Activated CD8-positive, alpha-beta T cell treated with anti-CD3 and anti-CD28 coated beads for 36 hours (primary cell): ENCODE measurements at regions not wholly inside any gene's neighbourhood (a gene's known extent, or its start where the extent isn't known, plus 50 kb on each side); places are given as distances from the start of the nearest gene placed in this dataset.

Experiments
- ATAC-seq: fragments of 200-7000 bp; cut with Tn5 transposase; one replicate; pipeline ENCODE4 v1.10.0; 2021; ENCODE audit warnings: mild to moderate bottlenecking, moderate library complexity
- CTCF ChIA-PET: fragments of 350-600 bp; sonication (Branson Sonifier 250); formaldehyde crosslinking; loops from one replicate; lab custom pipeline; 2021; ENCODE audit warnings: antibody characterized with exemption; lab: Charles Lee
- POLR2A ChIA-PET: fragments of 350-600 bp; sonication (Branson Sonifier 250); formaldehyde crosslinking; loops from one replicate; lab custom pipeline; 2021; ENCODE audit warnings: antibody characterized with exemption; lab: Charles Lee
- DNase-seq: peaks from one replicate; pipeline ENCODE4 v3.0.0-alpha.2; 2020
- H3K27ac Mint-ChIP-seq: one replicate; pipeline ENCODE4 v1.8.0; 2021; ENCODE audit warnings: mild to moderate bottlenecking, mixed read lengths
- H3K27me3 Mint-ChIP-seq: one replicate; pipeline ENCODE4 v1.8.0; 2021; ENCODE audit warnings: mixed read lengths
- H3K36me3 Mint-ChIP-seq: one replicate; pipeline ENCODE4 v1.8.0; 2021; ENCODE audit warnings: low read depth, mixed read lengths
- H3K4me1 Mint-ChIP-seq: one replicate; pipeline ENCODE4 v1.8.0; 2021; ENCODE audit warnings: low read depth, mixed read lengths
- H3K4me3 Mint-ChIP-seq: one replicate; pipeline ENCODE4 v1.8.0; 2021; ENCODE audit warnings: mild to moderate bottlenecking, moderate library complexity, mixed read lengths
- H3K9me3 Mint-ChIP-seq: one replicate; pipeline ENCODE4 v1.8.0; 2021; ENCODE audit warnings: mixed read lengths
- intact Hi-C: fragments of 100-400 bp; cut with micrococcal nuclease; formaldehyde crosslinking; loops from one replicate; pipeline ENCODE4 v1.10.0; 2022
- TF ChIP-seq, protein P1 (sequence below): fragments of 200-600 bp; IDR thresholded peaks from one replicate; pipeline ENCODE4 v1.8.0; 2022; ENCODE audit warnings: antibody characterized with exemption, mild to moderate bottlenecking

DNA sequence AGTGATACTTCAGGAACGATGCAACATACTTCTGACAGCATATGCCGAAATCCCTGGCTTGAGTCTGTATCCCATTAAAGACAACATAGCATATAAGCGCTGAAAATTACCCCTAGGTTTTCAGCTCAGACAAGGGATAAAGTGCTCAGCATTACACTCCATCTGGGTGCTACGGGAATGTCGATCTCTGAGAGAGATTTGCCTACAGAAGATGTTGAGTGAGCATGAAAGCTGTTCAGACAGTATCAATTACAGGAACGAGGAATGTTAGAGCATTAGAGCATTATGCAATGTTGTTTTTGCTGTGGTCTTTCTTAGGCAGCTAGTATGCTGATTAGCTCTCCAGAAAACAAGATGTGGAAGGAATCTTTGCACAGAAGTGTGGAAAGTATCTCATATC is 484.5 kb downstream of the LIG4 start:
- ATAC-seq (no peak), DNase-seq (no peak)
- no peaks in the 10 kb centered on the region for H3K27me3 Mint-ChIP-seq
- H3K9me3 Mint-ChIP-seq, result peaks cover 3% of the 10 kb centered on the region
- no peaks in the 10 kb centered on the region for H3K4me1 Mint-ChIP-seq
- TF ChIP-seq, protein P1, sequence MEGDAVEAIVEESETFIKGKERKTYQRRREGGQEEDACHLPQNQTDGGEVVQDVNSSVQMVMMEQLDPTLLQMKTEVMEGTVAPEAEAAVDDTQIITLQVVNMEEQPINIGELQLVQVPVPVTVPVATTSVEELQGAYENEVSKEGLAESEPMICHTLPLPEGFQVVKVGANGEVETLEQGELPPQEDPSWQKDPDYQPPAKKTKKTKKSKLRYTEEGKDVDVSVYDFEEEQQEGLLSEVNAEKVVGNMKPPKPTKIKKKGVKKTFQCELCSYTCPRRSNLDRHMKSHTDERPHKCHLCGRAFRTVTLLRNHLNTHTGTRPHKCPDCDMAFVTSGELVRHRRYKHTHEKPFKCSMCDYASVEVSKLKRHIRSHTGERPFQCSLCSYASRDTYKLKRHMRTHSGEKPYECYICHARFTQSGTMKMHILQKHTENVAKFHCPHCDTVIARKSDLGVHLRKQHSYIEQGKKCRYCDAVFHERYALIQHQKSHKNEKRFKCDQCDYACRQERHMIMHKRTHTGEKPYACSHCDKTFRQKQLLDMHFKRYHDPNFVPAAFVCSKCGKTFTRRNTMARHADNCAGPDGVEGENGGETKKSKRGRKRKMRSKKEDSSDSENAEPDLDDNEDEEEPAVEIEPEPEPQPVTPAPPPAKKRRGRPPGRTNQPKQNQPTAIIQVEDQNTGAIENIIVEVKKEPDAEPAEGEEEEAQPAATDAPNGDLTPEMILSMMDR, result no peak
- H3K36me3 Mint-ChIP-seq, result no peaks in the 10 kb centered on the region
- H3K4me3 Mint-ChIP-seq, result no peak overlapping the region
- intact Hi-C loops, result no loop called here
- H3K27ac Mint-ChIP-seq, result no peak overlapping the region
- CTCF ChIA-PET, result no interaction called here
- POLR2A ChIA-PET, result interaction anchor here (0.6 kb wide), 1 partner anchor 1761 kb away, joined by 3 read pairs; no protein-coding TSS in a partner anchor

DNA sequence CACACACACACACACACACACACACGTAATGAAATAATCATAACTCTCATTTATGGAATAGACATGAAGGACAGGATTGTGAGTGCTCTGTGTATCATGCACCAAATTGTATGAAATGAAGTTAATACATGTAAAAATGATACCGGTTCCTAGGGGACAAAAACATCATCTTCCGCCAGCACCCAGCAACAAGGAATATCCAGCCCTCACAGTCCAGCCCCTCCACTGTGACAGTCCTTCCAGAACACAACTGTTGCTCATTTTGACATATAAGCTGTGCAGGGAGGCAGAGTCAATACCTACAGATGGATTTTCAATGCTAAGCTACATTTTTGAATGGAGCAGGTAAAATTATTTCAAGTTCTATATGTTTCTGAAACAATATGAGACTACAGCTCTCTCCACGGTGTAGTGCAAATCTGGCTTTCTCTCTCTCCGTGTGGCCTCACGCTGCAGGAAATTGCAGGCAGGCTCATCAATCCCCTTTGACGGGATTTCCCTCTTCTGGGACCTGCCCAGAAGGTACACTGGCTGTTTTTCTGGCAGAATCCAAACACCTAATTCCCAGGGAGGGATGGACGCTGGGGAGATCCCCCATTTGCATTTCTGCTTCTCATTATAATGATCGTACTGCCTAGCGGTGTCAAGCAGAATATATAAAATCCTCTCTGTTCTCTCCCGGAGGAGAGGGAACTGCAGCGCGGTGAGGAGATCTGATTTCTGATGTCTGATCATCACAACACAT is 494.0 kb downstream of the LIG4 start:
- no peaks in the 10 kb centered on the region for H3K27me3 Mint-ChIP-seq
- ChIA-PET POLR2A (no interaction called here), CTCF (no interaction called here)
- TF ChIP-seq, protein P1, result no peak
- intact Hi-C loops, result no loop called here
- no peak overlapping the region for H3K4me3 Mint-ChIP-seq
- H3K9me3 Mint-ChIP-seq, result no peaks in the 10 kb centered on the region
- no peaks in the 10 kb centered on the region for H3K36me3 Mint-ChIP-seq
- H3K27ac Mint-ChIP-seq, result no peak overlapping the region
- ATAC-seq (no peak), DNase-seq (no peak)
- no peaks in the 10 kb centered on the region for H3K4me1 Mint-ChIP-seq

DNA sequence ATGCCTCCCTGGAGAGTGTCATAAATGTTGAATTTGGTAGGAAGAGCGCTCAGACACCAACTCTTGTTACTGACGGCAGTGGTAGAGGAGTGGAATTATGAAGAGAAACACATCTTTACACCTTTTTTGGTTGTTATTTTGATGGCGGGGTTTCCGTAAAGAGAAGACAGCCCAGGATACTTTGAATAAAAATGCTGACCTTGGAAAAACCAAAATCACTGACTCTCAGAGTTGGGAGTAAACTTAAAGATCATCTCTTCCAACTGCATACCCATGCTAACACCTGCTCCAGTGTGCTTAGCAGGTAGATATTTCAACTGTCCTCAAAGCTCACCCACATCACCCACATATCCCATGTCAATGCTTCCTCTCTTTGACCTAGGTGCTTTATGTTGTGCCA is 498.6 kb downstream of the LIG4 start:
- ChIA-PET POLR2A (no interaction called here), CTCF (interaction anchor here (0.7 to 1.0 kb wide), 2 partner anchors 8 to 12 kb away, joined by 3 read pairs; no protein-coding TSS in a partner anchor)
- Mint-ChIP-seq H3K36me3 (no peaks in the 10 kb centered on the region), H3K27me3 (no peaks in the 10 kb centered on the region), H3K27ac (no peak overlapping the region), H3K9me3 (no peaks in the 10 kb centered on the region), H3K4me1 (no peaks in the 10 kb centered on the region), H3K4me3 (no peak overlapping the region)
- DNase-seq (no peak), ATAC-seq (no peak)
- intact Hi-C loops, result no loop called here
- TF ChIP-seq, protein P1, result no peak

DNA sequence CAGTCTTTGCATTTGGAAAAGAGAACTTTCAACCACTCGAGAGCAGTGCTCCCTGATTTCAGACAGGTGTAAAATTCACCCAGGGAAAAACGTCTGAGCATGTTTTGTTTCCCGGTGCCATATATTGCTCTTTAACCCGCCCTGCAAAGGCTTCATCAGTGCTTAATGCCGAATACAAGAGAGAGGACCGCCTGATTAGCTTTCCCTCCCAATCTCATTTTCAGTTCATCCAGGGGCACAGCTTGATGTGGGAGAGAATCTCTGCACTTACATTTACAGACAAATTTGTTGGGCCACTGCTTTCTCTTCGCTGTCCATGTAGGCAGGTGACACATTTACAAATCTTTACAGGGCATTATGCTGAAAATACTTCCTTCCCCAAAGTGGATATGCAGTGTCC is 499.1 kb downstream of the LIG4 start:
- ChIA-PET POLR2A (no interaction called here), CTCF (interaction anchor here (1.0 kb wide), 1 partner anchor 8 kb away, joined by 3 read pairs; no protein-coding TSS in a partner anchor)
- no peaks in the 10 kb centered on the region for H3K9me3 Mint-ChIP-seq
- TF ChIP-seq, protein P1, result no peak
- ATAC-seq (no peak), DNase-seq (no peak)
- no peaks in the 10 kb centered on the region for H3K27me3 Mint-ChIP-seq
- intact Hi-C loops, result no loop called here
- H3K27ac Mint-ChIP-seq, result no peak overlapping the region
- H3K36me3 Mint-ChIP-seq, result no peaks in the 10 kb centered on the region
- no peak overlapping the region for H3K4me3 Mint-ChIP-seq
- H3K4me1 Mint-ChIP-seq, result no peaks in the 10 kb centered on the region

DNA sequence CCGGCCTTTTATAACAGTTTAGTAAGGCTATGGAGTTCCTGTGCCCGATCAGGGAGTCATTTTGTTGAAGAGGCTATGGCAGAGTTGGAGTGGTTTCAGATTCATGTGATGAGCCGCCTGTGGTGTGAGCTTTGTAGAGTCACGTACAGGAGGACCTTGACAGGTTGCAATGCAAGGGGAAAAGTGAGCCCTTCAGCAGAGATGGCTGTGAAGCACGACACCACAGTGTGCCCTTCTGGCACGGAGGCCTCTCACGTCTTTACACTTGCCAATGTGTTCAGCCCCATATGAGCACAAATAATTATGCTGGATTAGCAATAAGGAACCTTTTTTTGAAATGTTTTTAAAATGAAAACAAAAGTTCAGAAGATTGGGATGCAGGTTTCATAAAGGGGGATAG is 499.8 kb downstream of the LIG4 start:
- intact Hi-C loops, result no loop called here
- POLR2A ChIA-PET, result no interaction called here
- Mint-ChIP-seq H3K9me3 (no peaks in the 10 kb centered on the region), H3K36me3 (no peaks in the 10 kb centered on the region), H3K4me3 (no peak overlapping the region), H3K27ac (no peak overlapping the region), H3K4me1 (no peaks in the 10 kb centered on the region), H3K27me3 (no peaks in the 10 kb centered on the region)
- CTCF ChIA-PET, result no interaction called here
- DNase-seq (no peak), ATAC-seq (no peak)
- TF ChIP-seq, protein P1, result no peak
